Mesenteric fat pad (tissue), 1 donor: ENCODE measurements at regions not wholly inside any gene's neighbourhood (a gene's known extent, or its start where the extent isn't known, plus 50 kb on each side); places are given as distances from the start of the nearest gene placed in this dataset.

Experiments
- DNase-seq: peaks from one replicate; pipeline ENCODE4 v3.0.0-alpha.2; 2020; ENCODE audit warnings: low spot score
- donor health status: DM: yes; HTN: yes; CAD: no.

DNA sequence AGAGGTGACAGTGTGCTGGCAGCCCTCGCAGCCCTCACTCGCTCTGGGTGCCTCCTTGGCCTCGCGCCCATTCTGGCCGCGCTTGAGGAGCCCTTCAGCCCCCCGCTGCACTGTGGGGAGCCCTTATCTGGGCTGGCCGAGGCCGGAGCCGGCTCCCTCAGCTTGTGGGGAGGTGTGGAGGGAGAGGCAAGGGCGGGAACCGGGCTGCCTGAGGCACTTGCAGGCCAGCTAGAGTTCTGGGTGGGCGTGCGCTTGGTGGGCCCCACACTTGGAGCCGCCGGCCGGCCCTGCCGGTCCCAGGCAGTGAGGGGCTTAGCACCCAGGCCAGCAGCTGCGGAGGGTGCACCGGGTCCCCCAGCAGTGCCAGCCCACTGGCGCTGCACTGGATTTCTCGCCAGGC is 1480.9 kb upstream of the SLC39A10 start:
- DNase-seq: no peak

DNA sequence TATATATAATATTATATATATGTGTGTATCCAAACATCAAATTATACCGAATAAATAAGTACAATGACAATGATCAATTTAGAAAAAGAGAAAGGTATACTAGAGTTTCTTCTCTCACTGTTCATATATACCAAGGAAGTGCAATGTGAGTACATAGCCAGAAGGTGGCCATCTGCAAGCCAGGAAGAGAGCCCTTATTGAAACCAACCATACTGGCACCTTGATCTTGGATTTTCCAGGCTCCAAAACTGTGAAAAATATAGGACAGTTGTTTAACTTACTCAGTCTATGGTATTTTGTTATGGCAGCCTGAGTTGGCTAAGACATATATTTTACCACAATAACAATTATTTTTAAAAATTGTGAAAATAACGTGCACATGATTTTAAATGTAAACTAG is 1490.2 kb upstream of the SLC39A10 start:
- no peak for DNase-seq

DNA sequence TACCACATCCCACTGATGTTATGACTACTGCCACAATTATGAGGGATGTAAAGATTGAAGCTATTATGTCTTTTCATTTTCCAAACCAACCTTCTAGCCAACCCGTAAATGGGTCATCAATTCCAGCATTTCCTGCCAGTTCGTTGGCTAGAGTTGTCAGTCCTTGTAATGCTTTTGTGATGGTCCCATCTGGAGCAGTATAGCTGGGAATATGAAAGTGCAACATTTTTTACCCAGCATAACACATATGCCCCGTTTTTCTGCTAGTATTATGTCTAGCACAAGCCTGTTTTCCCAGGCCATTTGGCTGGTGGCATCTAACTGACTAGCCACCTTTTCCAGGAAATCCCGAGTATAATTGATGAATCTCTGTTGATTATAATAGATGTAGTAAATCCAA is 1501.6 kb upstream of the SLC39A10 start:
- DNase-seq: no peak

DNA sequence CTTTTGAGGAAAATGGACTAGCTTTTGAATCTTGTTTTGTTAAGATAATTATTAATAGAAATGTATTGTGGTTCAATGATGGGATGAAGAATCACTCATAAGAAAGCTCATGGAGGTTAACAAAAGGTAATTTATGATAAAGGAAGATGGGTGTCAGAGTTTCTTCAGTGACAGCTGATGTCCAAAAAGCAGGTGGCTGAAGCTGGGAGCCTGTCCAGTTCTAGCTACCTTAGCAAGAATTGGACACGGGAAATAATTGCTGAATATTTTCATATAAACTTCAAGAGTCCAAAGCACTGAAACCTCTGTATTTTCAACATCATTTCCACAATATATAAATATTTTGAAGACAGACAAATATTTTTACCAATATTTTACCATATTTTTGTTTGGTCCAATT is 1505.8 kb upstream of the SLC39A10 start:
- no peak for DNase-seq

DNA sequence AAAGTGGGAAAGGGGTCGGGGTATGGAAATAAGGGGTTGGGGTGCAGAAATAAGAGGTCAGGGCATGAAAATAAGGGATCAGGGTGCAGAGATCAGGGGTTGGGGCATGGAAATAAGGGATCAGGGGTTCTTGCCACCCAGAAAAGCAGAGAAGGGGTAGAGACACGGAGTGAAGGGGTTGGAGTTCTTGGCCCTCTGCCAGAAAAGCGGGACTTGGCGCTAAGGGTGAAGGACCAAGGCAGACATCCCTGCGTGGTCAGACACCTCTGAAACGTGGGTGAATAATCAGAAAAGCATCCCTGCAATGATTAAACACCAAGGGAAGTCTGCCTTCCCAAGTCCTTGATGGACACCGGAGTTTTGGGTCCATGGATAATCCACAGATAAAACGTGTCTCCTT is 1521.6 kb upstream of the SLC39A10 start:
- no peak for DNase-seq

DNA sequence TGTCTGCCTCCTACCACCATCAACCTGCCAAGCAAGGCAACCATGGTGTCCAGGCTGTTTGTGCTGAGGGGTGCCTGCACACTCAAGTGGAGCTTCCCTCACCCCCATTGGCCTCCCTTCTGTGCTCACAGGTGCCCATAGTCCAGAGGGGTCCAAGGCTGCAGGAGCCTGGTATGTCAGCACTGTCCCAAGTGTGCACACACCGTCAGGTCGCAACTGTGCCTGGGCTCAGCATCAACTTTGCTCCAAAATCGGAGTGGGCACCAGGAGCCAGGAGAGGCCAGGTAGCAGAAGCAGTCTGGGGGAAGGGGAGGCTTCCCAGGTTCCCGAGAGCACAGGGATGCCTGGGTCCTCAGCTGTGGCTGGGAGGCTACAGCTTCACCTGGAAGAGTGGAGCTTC is 1528.2 kb upstream of the SLC39A10 start:
- no peak for DNase-seq

DNA sequence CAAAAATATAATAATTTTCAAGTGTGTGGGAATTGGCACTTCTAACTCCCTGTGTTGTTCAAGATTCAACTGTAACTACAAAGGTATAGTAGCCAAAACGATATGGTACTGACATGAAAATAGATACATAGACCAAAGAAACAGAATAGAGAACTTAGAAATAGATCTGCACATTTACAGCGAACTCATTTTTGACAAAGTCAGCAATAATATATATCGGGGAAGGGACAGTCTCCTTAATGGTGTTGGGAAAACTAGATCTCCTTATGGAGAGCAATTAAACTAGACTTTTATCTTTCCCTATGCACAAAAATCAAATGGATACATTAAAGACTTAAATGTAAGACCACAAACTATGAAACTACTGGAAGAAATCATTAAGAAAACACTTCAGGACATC is 1530.6 kb upstream of the SLC39A10 start:
- no peak for DNase-seq

DNA sequence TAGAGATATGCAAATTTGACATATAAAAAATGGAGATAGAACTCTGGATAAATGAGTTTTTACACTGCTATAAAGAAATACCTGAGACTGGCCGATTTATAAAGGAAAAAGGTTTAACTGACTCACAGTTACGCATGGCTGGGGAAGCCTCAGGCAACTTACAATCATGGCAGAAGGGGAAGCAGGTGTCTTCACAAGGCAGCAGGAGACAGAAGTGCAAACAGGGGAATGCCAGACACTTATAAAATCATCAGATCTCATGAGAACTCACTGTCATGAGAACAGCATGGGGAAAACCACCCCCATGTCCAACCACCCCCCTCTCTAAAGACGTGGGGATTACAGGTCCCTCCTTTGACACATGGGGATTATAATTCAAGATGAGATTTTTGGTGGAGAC is 1540.2 kb upstream of the SLC39A10 start:
- no peak for DNase-seq

DNA sequence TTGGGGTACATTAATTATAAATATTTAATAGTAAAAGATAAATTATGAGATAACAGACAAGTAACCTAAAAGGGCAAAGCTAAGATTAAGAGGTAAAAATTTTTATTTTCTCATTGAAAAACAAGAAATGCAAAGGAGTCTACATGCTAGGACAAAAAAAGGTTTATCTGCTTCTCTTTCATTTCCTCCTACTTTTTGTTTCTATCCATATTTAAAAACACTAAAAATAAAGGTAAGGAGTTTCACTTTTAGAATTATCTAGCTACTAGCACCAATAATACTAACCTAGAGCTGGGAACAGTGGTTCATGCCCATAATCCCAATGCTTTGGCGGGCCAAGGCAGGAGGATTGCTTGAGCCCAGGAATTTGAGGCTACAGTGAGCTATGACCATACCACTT is 1551.7 kb upstream of the SLC39A10 start:
- DNase-seq: no peak

DNA sequence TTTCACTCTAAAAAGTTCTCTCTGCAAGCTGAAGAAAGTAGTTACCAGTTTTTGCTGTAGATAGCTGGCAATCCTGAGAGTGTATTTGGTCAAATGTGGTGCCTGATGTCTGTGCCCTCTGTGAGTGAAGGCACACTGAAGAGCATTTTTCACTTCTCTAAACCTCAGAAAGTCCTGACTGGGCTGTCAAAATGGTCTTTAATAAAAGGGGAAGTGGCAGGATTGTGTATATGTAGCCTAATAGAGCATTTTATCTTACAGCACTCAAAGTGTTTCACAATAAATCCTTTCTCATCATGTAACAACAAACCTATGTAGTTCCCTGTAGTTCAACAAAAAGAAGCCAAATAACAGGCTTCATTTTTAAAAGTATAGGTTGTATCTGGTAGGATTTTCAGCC is 1552.3 kb upstream of the SLC39A10 start:
- DNase-seq: no peak

DNA sequence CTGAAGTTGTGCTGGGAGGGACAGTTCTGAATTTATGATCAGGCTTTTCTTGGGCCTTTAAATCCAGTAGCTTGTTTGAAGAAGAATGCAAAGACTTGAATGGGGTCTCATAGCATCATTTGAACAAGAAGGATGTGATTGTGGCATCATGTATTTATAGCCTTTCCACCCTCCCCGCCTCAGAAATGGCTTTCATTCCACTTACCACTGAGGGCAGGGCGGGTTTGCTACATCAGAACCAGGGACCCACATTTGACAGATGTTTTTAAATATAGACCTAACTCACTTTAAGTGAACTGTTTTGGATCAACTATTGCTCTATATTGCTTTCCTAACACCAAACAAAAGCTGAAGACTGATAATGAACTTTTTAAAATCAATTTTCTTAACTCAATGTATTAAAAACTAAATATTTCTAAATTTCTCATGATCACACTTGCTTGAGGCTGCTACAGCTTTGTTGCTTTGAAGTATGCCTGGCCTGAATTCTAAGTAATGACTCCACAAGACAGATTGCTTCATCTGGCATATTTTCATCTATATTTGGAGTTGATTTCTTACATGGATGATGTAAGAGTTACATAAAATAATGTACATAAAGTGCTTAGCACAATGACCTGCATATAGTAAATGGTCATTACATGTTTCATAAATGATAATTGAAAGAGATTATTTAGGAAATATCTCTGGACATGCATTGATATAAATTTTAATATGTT is 1552.9 kb upstream of the SLC39A10 start:
- DNase-seq: no peak

DNA sequence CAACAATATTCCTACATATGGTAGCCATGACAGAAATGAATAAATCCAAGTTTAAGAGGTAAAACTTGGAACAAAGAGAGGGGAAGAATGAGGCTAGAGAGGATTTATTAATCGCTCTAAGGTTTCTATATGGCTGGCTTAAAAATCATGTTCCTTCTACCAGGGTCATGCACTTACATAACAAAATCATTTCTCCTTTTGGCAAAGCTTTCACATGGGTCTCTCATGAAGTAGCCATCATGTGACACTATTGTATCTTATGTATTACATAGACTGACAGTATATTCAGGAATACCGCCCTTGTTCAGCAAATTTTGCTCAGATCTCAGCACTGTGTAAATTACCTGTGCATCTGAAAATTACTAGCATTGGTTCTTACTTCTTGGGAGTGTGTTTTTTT is 1554.5 kb upstream of the SLC39A10 start:
- DNase-seq: no peak

DNA sequence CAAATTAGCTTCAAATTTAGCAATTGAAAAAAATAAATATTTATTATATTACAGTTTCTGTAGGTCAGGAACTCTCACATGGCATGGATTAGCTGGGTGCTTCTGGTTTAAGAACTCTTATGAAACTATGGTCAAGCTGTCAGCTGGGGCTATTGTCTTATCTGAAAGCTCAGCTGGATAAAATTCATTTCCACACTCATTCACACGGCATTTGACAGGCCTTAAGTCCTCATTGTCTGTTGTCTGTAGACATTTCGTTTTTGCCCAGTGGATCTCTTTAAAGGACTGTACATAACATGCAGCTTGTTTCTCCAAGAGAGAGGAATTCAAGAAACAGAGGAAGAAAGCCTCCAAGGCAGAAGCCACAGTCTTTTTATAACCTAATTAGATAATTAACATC is 1556.8 kb upstream of the SLC39A10 start:
- no peak for DNase-seq

DNA sequence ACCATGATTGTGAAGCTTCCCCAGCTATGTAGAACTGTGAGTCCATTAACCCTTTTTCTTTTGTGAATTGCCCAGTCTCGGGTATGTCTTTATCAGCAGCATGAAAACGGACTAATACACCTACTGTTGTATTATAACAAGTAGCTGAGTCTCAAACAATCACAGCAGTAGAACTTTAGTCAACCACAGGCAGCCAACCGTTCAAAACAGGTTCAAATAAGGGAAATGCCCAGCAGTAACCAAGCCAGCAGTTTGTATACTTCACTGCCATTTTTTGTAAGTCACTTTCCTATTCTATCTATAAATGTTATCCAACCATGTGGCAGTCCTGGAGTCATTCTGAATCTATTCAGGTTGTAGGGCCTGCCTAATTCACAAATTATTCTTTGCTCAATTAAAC is 1560.6 kb upstream of the SLC39A10 start:
- no peak for DNase-seq

DNA sequence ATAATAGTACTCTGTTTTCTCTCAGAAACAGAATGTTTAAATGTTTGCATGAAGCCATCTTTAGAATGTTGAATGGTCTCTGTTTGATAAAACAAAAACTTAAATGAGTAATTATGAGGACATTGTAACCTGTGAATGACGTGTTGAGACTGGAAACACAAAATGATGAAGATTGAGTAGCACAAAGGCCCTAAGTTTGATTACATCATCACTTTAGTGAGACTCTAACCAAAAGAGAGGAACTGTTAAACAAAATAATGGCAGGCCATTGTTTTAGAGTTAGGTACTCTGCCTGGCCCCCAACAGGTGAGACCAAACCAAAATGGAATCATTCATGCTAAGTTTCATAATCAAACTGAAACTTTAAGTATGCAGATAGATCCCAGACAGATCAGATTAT is 1561.7 kb upstream of the SLC39A10 start:
- no peak for DNase-seq

DNA sequence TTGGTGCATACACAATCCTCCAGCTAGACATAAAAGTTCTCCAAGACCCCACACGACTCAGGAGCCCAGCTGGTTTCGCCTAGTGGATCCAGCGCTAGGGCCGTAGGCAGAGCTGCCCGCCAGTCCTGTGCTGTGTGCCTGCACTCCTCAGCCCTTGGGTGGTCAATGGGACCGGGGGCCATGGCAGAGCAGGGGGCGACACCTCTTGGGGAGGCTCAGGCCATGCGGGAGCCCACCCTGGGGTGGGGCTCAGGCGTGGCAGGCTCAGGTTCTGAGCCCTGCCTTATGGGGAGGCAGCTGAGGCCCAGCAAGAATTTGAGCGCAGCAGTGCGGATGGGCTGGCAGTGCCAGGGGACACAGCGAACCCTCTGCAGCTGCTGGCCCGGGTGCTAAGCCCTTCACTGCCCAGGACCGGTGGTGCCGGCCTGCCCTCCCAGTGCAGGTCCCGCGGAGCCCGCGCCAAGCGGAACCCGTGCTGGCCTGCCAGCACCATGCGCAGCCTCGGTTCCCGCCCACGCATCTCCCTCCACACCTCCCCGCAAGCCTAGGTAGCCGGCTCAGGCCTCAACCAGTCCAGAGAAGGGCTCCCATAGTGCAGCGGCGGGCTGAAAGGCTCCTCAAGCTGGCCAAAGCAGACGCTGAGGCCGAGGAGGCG is 1566.6 kb upstream of the SLC39A10 start:
- no peak for DNase-seq

DNA sequence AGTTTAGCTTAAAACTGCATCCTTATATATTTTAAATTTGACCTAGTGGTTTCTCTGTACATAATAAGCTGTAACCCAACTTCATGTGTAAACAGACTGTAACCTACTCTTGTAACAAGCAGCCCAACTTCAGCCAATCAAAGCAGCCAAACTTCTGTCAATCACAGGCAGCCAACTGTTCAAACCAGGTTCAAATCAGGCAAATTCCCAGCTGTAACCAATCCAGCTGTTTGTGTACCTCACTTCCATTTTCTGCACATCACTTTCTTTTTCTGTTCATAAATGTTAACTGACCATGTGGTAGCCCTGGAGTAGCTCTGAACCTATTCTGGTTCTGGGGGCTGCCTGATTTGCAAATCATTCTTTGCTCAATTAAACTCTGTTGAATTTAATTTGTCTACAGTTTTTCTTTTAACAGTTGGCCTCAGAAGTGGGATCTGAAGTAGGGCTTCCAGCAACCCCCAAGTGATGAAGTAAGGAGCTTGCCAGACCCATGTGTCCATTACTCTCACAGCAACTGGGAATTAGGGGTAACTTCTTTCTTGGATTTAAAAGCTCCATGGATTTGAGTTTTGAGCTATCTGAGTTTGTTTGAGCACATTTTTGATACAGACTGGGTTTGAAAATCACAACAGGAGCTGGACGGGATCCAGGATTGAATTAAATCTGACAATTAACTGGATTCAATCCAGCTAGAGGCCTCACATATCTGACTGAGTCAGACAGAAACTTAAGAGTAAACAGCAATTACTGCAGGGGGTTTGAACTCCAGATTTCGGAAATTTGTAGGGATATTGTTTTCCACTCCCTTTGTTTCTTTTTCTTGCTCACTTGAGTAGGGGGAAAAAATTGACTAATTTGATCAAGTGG is 1569.7 kb upstream of the SLC39A10 start:
- DNase-seq: no peak

DNA sequence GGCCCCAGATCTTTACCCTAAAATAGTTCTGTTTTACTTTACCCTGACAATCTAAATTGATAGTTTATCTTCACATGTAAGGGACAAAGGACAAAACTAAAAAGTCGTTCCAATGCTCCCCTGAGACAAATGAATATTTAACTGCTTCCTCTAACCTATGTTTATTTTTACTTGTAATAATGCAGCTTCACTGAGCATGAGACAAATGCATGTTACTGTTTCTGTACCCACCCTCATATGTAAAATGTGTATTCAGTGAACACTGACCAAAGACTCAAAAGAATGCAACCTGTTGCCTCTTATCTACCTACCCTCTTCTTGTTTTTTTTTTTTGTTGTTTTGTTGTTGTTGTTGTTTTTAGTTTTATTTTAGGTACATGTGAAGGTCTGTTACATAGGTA is 1570.9 kb upstream of the SLC39A10 start:
- no peak for DNase-seq

DNA sequence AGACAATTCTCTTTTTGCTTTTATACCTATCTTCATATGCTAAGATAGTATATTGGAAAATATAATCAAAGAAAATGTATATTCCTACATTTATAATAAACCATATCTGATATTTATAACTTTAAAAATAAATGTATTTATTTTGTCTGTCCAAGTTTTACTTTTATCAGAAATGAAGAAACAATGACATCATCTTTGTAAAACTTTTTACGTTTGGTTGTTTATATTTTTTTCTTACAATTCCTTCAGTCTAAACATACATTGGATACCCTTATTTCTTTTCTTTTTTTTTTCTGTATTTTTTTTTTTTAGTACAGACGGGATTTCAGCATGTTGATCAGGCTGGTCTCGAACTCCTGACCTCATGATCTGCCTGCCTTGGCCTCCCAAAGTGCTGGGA is 1577.0 kb upstream of the SLC39A10 start:
- DNase-seq: no peak

DNA sequence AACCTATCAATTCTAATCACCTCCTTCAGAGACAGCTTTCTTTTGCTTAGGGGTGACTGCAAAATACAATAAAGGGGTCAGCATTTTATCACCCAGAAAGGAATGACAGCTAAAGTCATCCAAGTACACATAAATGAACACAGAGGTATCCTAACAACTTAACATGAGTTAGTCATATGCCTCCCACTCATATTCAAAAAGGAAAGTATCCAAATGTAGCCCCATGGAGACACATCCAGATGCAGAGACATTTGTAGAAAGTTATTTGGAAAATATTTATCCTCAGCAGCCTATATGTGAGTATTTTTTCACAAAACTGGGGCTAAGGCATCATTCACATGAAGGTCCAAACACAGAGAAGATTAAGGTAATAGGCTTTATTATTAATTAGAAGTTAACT is 1579.7 kb upstream of the SLC39A10 start:
- DNase-seq: no peak

DNA sequence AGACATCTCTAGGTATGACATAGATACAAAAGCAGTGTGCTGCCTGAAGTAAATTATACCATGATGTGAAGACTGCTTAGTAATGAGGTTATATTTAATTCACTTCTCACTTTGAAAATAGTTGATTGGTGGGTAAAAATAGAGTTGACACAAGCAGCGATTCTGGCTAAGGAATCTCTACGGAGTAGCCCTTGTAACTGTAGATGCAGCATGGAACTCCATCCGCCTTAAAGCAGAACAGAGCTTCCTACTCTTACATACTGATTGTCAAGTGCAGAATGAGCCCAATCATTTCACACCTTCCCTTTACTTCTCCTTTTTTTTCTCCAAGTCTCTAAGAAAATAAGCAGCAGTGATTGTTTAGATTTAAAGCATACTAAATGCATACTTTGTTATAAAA is 1594.6 kb upstream of the SLC39A10 start:
- no peak for DNase-seq

DNA sequence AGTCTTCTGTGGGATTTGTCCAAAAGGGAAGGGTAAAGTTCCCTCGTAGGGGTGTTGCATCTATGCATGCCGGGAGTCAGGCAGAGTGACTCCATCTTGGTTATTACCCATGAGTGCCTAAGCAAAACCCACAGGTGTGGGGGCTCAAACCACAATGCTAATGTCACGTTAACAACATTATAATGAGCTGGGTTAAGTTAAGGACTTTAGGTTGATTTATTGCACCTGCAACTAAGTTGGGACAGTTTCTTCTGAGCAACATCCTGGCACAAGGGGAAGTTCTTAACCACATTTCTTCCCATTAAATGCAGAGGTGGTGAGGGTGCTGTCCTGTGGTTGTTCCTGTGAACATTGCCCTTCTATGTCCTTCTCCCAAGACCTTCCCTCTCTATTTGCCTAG is 1596.8 kb upstream of the SLC39A10 start:
- no peak for DNase-seq
